ENCODE measurements at regions not wholly inside any gene's neighbourhood (a gene's known extent, or its start where the extent isn't known, plus 50 kb on each side); places are given as distances from the start of the nearest gene placed in this dataset.

GRCh38 chr6:21501815-21502214, 91.7 kb upstream of the SOX4 start:
- TF ChIP-seq, protein P1, sequence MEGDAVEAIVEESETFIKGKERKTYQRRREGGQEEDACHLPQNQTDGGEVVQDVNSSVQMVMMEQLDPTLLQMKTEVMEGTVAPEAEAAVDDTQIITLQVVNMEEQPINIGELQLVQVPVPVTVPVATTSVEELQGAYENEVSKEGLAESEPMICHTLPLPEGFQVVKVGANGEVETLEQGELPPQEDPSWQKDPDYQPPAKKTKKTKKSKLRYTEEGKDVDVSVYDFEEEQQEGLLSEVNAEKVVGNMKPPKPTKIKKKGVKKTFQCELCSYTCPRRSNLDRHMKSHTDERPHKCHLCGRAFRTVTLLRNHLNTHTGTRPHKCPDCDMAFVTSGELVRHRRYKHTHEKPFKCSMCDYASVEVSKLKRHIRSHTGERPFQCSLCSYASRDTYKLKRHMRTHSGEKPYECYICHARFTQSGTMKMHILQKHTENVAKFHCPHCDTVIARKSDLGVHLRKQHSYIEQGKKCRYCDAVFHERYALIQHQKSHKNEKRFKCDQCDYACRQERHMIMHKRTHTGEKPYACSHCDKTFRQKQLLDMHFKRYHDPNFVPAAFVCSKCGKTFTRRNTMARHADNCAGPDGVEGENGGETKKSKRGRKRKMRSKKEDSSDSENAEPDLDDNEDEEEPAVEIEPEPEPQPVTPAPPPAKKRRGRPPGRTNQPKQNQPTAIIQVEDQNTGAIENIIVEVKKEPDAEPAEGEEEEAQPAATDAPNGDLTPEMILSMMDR (IDR thresholded peaks at IDR 0.05), result no peak
- TF ChIP-seq POLR2A (IDR thresholded peaks at IDR 0.05) (no peak), POLR2AphosphoS5 (IDR thresholded peaks at IDR 0.05) (no peak)
